GM18505 (cell line): ENCODE measurements at regions not wholly inside any gene's neighbourhood (a gene's known extent, or its start where the extent isn't known, plus 50 kb on each side); places are given as distances from the start of the nearest gene placed in this dataset.

Experiments used
- ATAC-seq: cut with Tn5 transposase; IDR thresholded peaks from one replicate; pipeline ENCODE4 v1.9.1; 2021; ENCODE audit not compliant: unreplicated experiment
- POLR2A ChIP-seq: IDR thresholded peaks from 4 replicates; pipeline ENCODE4 v1.6.1; 2011; ENCODE audit warnings: borderline replicate concordance; ENCODE audit not compliant: insufficient read depth, insufficient read length; ENCODE audit errors: extremely low read depth

GRCh38 chr6:137699031-137699683, 167.9 kb upstream of the TNFAIP3 start:
- no peak for ATAC-seq
- TF ChIP-seq POLR2A, result no peak

GRCh38 chr6:137700161-137700560, 166.9 kb upstream of the TNFAIP3 start:
- no peak for ATAC-seq

DNA sequence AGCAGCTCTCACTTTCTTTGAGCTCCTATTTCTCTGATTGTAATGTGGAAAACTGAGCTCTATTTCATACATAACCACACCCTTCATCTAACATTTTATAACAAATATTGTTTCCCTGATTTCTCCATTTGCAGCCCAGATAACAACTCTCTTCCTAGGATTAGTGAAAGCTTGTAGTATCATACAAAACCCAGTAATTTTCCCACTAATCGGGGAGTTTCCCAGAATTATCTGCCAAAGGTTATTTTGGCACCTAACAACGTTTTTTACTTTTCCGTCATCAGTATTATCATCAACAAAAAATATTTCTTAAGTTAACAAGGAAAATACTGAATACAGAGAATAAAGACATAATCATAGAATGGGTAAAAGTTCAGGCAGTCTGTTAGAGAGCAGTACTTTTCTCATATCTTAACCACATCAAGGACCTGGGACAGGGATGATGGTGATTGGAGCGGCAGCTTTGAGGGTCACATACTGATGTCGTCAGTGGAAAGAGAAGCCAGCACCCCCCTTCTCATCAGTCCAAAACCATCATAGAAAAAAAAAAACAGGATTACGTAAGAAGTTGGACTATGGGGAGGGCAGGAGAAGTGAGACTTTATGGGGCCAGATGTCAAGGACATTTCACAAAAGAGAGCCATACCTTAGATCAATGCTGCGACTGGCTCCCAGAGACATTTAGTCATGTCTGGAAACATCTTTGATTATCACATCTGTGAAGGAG, 166.1 kb upstream of the TNFAIP3 start:
- no peak for TF ChIP-seq POLR2A

More at GRCh38 chr6:137700161-137700560, 166.9 kb upstream of the TNFAIP3 start:
- no peak for TF ChIP-seq POLR2A

GRCh38 chr6:137701942-137702341, 165.1 kb upstream of the TNFAIP3 start:
- no peak for ATAC-seq
- no peak for TF ChIP-seq POLR2A

More for the DNA sequence above, 166.1 kb upstream of the TNFAIP3 start:
- ATAC-seq, result no peak

DNA sequence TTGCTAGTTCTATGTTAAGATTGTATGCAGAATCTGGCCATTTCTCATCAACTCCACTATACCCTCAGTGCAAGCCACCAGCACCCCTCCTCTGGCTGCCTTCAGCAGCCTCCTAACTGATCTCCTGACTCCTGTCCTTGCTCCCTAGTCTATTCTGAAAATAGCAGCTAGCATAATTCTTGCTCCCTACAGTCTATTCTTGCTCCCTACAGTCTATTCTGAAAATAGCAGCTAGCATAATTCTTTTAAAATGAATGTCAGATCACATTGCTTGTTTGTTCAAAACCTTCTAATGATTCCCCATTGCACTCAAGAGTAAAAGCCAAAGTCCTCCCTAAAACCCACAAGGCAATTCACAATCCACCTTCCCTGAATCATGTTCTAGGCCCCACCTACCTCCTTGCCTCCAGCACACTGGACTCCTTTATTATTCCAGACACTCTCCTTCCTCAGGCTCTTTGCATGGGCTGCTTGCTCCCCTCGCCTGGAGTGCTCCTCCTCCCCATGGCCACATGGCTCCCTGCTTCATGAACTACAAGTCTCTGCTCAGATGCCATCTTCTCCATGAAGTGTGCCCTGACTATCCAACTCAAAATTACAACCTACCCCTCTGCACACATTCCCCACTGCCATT, 164.2 kb upstream of the TNFAIP3 start:
- no peak for ATAC-seq
- no peak for TF ChIP-seq POLR2A

DNA sequence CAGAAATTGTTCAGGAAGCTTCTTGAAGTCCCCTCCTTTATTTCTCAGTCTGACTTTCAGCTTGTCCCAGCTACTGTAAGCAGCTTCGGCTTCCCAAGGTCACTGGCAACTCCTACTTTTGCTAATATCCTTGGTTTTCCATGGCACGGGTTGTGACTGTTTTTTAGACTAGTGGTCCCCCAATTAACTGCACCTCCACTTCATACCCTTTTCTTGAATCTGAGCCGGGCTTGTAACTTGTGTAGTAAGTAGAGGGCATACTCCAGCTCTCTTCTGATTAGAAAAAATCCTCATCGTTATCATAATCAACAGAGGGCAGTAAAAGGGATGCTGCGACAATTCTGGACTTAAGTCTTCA, 162.3 kb upstream of the TNFAIP3 start:
- no peak for TF ChIP-seq POLR2A
- ATAC-seq, result no peak

DNA sequence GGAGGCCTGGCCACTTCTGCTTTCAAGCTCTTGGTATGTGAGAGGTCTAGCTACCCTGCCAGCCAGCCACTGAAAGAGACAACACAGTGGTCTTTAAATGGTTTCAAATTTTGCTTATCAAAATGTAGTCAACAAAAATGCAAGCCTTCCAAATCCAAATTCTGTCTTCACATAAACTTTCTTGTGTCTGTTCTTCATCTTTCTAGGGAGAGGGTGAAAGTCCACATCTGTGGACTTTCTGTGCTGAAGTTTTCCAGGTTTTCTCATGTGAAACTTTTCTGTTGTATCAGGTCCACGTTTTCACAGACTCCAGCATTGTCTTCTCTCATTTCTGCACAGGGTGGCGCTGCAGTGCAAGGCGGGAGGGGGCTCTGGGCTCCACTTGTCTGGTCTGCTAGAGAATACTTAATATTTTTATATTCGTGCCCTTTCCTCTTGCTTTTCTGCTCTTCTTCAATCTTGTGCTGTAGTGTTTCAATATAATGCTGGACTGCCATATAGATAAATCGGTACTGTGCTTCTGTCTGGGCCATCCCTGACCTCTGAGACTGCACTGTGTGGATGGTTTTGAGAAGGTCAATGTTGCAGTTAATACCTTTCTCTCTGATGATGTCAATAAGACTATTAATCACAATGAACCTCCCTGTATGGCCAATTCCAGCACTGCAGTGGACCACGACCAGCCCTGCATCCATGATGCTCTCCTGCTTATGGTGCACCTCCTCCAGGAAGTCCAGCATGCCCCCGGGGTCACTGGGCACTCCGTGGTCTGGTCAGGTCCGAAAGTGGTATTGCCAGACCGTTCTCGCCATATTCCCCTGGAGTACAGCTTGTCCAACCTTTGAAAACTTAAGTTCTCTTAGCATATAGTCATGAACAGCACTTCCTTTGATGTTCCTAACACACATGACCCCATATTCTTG, 161.6 kb upstream of the TNFAIP3 start:
- ATAC-seq, result peak; percentile 45
- no peak for TF ChIP-seq POLR2A

DNA sequence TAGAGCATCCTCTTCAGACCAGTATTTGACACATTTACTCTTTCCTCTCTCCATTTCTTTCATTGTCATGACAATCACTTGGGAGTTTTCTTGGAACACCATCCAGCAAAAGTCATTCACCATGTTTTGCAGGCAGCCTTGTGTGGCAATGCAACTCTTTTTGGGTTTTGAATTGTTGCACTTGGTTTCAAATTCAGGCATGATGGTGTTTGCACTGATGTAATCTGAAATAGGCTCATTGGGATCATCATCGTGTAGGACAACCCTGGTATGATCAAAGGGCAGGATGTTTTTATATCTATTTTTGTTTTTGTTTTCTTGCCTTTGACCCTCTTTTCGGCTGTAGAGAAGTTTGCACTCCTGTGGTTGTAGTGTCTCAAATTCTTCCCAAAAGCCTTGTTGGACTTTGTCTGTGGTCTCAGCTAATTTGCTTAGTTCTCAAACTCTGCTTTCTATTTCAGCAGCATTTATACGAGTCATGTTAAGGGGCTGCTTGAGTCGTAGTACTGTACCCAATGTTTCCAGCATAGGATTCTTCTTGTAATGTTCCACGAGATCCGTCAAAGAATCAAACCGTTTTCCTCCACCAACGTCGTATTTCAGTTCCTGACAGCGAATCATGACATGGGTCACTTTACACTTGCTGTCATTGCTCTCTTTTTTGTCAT, 160.8 kb upstream of the TNFAIP3 start:
- TF ChIP-seq POLR2A, result no peak
- ATAC-seq, result no peak

DNA sequence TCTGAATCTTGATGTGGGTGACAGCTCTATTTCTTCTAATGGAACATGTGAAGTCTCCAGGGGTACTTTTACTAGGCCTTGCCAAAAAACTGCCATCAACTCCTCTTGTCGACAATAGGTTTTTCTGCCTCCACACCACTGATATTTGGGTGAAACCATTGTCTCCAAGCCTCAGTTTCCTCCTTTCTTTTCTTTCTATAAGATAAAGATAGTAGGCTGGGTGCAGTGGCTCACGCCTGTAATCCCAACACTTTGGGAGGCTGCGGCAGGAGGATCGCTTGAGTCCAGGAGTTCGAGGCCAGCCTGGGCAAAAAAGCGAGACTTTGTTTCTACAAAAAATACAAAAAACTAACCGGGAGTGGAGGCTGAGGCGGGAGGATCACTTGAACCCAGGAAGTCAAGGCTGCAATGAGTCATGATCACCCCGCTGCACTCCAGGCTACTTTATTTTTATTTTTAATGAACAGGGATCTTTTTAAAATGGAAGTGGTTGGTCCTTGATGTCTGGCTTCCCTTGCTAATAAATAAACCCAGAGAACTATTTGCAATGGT, 159.9 kb upstream of the TNFAIP3 start:
- no peak for TF ChIP-seq POLR2A
- no peak for ATAC-seq

DNA sequence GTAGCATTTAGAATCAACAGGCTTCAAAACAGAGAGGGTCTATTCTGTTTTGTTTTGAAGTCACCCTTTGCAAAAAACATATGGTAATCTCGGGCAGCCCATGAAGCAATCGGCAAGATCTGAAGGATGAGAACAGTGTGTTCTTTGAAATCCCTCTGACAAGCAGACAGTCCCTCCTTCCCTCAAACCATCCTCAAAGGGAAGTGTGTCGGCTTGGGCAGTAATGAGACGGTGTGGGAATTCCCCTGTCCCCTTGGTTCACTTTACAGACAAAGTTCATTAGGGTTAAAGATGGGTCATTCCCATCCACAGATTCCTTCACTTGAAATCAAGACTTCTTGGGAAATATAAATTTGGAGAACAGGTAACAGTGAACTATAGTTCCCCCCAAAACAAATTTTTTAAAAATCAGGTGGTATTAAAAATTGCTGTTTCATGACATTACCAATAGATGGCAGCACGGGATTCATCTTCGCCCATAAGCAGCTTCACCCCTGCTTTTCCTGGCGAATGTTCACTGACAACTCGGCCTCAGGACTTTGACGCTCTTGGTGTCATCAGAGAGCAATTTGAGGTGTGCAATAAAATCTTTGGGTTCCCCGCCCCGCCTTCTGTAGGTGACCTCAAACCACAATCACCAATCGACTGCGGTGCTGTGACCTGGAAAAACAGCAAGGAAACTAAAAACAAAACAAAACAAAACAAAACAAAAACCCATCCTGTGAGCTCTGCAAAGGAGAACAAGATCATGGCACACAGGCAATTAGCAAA, 159.3 kb upstream of the TNFAIP3 start:
- no peak for TF ChIP-seq POLR2A
- ATAC-seq, result peak; percentile 70

DNA sequence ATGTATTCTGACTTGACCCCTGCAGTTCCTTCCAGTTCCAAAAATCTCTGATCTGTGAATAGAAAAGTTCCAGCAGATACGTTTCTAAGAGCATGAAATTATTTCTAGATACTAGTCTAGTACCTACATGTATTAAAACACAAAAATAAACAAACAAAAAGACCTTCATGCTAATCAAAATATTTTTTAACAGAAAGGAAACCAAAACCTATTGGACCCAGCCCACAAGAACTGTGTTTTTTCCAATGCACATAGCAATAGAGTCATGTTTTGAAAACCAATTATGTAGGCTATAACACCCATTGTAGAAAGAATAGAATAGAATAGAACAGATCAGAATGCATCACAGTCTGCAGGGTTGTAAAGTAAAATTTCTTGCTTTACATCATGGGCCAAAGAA, 158.6 kb upstream of the TNFAIP3 start:
- ATAC-seq, result no peak
- no peak for TF ChIP-seq POLR2A
